SK-N-SH (cell line): ENCODE measurements at regions not wholly inside any gene's neighbourhood (a gene's known extent, or its start where the extent isn't known, plus 50 kb on each side); places are given as distances from the start of the nearest gene placed in this dataset.

ENCODE experiments used
- CTCF ChIA-PET: fragments of 300-600, 350-600 bp; formaldehyde crosslinking; extraction: SDS; loops from one replicate; lab custom pipeline; 2021; lab: Yijun Ruan, JAX
- POLR2A ChIA-PET: fragments of 350-600 bp; sonication (Branson Sonifier 250); formaldehyde crosslinking; extraction: SDS; loops from one replicate; lab custom pipeline; 2020; ENCODE audit warnings: antibody characterized with exemption, inconsistent platforms; lab: Yijun Ruan, JAX
- DNase-seq: peaks from one replicate; pipeline ENCODE4 v3.0.0; 2012
- H2AFZ ChIP-seq: fragments of 200-600 bp; sonication (generic); 2 replicates; pipeline ENCODE4 v1.8.1; 2016; ENCODE audit warnings: antibody characterized with exemption, mild to moderate bottlenecking, low read depth
- H3F3A ChIP-seq: fragments of 200-600 bp; sonication (generic); replicated peaks from 2 replicates; pipeline ENCODE3; 2016; ENCODE audit warnings: antibody characterized with exemption, mild to moderate bottlenecking; ENCODE audit not compliant: insufficient read depth
- H3K27ac ChIP-seq, 2 experiments: fragments of 200-500 bp in 1 of 2; fragments of 200-600 bp in 1 of 2; sonication (Bioruptor generic) in 1 of 2; sonication (generic), shearing (Covaris generic) in 1 of 2; 2 replicates each; pipeline versions ENCODE4 v1.5.1 to v1.6.1; 2014 to 2016; ENCODE audit warnings: low read depth in 2 of 2, inconsistent platforms in 1 of 2, low read length in 1 of 2, mild to moderate bottlenecking in 1 of 2, mixed read lengths in 1 of 2
- H3K27me3 ChIP-seq: fragments of 200-600 bp; sonication (generic), shearing (Covaris generic); 2 replicates; pipeline ENCODE4 v1.6.1; 2016; ENCODE audit warnings: mixed run types; ENCODE audit not compliant: insufficient read depth
- H3K36me3 ChIP-seq, 2 experiments: fragments of 200-500 bp in 1 of 2; fragments of 200-600 bp in 1 of 2; sonication (Bioruptor generic) in 1 of 2; sonication (generic) in 1 of 2; replicated peaks in 1 of 2; 2 replicates each; pipeline versions ENCODE3 to v1.5.1; 2014 to 2016; ENCODE audit warnings: low read length in 1 of 2, mild to moderate bottlenecking in 1 of 2; ENCODE audit not compliant: insufficient read depth in 2 of 2, control insufficient read depth in 1 of 2
- H3K4me1 ChIP-seq, 2 experiments: fragments of 200-500 bp in 1 of 2; fragments of 200-600 bp in 1 of 2; sonication (Bioruptor generic) in 1 of 2; sonication (generic), shearing (Covaris generic) in 1 of 2; 2 replicates each; pipeline versions ENCODE4 v1.5.1 to v1.6.1; 2014 to 2016; ENCODE audit warnings: low read depth in 1 of 2, low read length in 1 of 2, mixed run types in 1 of 2; ENCODE audit not compliant: insufficient read depth in 2 of 2, control insufficient read depth in 1 of 2
- H3K4me2 ChIP-seq: fragments of 200-600 bp; sonication (generic), shearing (Covaris generic); 2 replicates; pipeline ENCODE4 v1.6.1; 2017; ENCODE audit warnings: mixed run types
- H3K4me3 ChIP-seq, 2 experiments: fragments of 200-500 bp in 1 of 2; fragments of 200-600 bp in 1 of 2; sonication (Bioruptor generic) in 1 of 2; sonication (generic), shearing (Covaris generic) in 1 of 2; 2 replicates each; pipeline versions ENCODE4 v1.5.1 to v1.8.1; 2014 to 2016; ENCODE audit warnings: low read depth in 2 of 2, inconsistent platforms in 1 of 2, low read length in 1 of 2, mild to moderate bottlenecking in 1 of 2, mixed read lengths in 1 of 2, moderate library complexity in 1 of 2
- H3K79me2 ChIP-seq: fragments of 200-600 bp; sonication (generic); 2 replicates; pipeline ENCODE4 v1.8.1; 2017; ENCODE audit warnings: mild to moderate bottlenecking; ENCODE audit not compliant: insufficient read depth
- H3K9ac ChIP-seq: fragments of 200-600 bp; sonication (generic); 2 replicates; pipeline ENCODE4 v1.6.1; 2017; ENCODE audit warnings: mixed run types
- H3K9me2 ChIP-seq: fragments of 200-600 bp; sonication (generic); 2 replicates; pipeline ENCODE4 v1.6.1; 2017; ENCODE audit warnings: mixed run types
- H3K9me3 ChIP-seq: fragments of 200-600 bp; sonication (generic); 2 replicates; pipeline ENCODE4 v1.6.1; 2017; ENCODE audit warnings: mixed run types, mild to moderate bottlenecking, moderate library complexity
- H4K20me1 ChIP-seq: fragments of 200-600 bp; sonication (generic); 2 replicates; pipeline ENCODE4 v1.6.1; 2017; ENCODE audit warnings: mild to moderate bottlenecking, mixed run types; ENCODE audit not compliant: insufficient read depth
- CHD2 ChIP-seq: fragments of 150-350 bp; IDR thresholded peaks from 2 replicates; pipeline ENCODE4 v1.6.1; 2018; ENCODE audit warnings: low read length; ENCODE audit not compliant: partially characterized antibody
- CTCF ChIP-seq: fragments of 200-600 bp; sonication (generic); IDR thresholded peaks from 2 replicates; pipeline ENCODE4 v1.6.1; 2017; ENCODE audit warnings: antibody characterized with exemption, mild to moderate bottlenecking, moderate library complexity
- ELF1 ChIP-seq: IDR thresholded peaks from 2 replicates; pipeline ENCODE4 v1.4.0; 2012
- EP300 ChIP-seq, 2 experiments: IDR thresholded peaks; 2 replicates each; pipeline versions ENCODE4 v1.4.0 to v1.6.1; 2012; ENCODE audit warnings: borderline replicate concordance in 1 of 2, low read depth in 1 of 2, low read length in 1 of 2
- EZH2phosphoT487 ChIP-seq: fragments of 200-600 bp; sonication (generic); IDR thresholded peaks from 2 replicates; pipeline ENCODE4 v1.6.1; 2017; ENCODE audit warnings: low read depth, mixed run types, mild to moderate bottlenecking, antibody characterized with exemption, moderate library complexity, borderline replicate concordance
- FOSL2 ChIP-seq: IDR thresholded peaks from 2 replicates; pipeline ENCODE4 v1.4.0; 2012; ENCODE audit warnings: low read depth, mild to moderate bottlenecking, moderate library complexity, borderline replicate concordance
- FOXJ3 ChIP-seq: sonication (generic); formaldehyde crosslinking; IDR thresholded peaks from 2 replicates; pipeline ENCODE4 v1.5.1; 2020; ENCODE audit warnings: mild to moderate bottlenecking, missing genetic modification reagents
- FOXM1 ChIP-seq: IDR thresholded peaks from 2 replicates; pipeline ENCODE4 v1.4.0; 2012; ENCODE audit warnings: low read depth, mild to moderate bottlenecking
- GABPA ChIP-seq: IDR thresholded peaks from 2 replicates; pipeline ENCODE4 v1.4.0; 2012; ENCODE audit warnings: low read depth, mild to moderate bottlenecking
- GATA2 ChIP-seq: sonication (generic); formaldehyde crosslinking; IDR thresholded peaks from 2 replicates; pipeline ENCODE4 v1.5.0; 2020; ENCODE audit warnings: mild to moderate bottlenecking, missing genetic modification reagents
- IRF3 ChIP-seq: fragments of 150-350 bp; IDR thresholded peaks from 2 replicates; pipeline ENCODE4 v1.6.1; 2016; ENCODE audit warnings: mild to moderate bottlenecking, low read depth, low read length
- JUND ChIP-seq: IDR thresholded peaks from 2 replicates; pipeline ENCODE4 v1.4.0; 2012
- MXI1 ChIP-seq: IDR thresholded peaks from 2 replicates; pipeline ENCODE4 v1.6.1; 2012; ENCODE audit warnings: mild to moderate bottlenecking, low read depth, low read length, improper control_type of control experiment
- NFIC ChIP-seq: IDR thresholded peaks from 2 replicates; pipeline ENCODE4 v1.4.0; 2012; ENCODE audit warnings: borderline replicate concordance
- SMC3 ChIP-seq: IDR thresholded peaks from 2 replicates; pipeline ENCODE4 v1.6.1; 2012; ENCODE audit warnings: low read depth, low read length, improper control_type of control experiment
- YY1 ChIP-seq: IDR thresholded peaks from 2 replicates; pipeline ENCODE4 v1.4.0; 2012; ENCODE audit warnings: low read depth, mild to moderate bottlenecking
- ZBTB33 ChIP-seq: IDR thresholded peaks from 2 replicates; pipeline ENCODE4 v1.4.0; 2012; ENCODE audit warnings: low read depth, borderline replicate concordance
- WGBS: methylation state at CpG from one replicate; pipeline ENCODE4 v1.1.6; 2017; ENCODE audit warnings: low lambda C conversion rate; 5-methylcytosine and 5-hydroxymethylcytosine counted together

- no peaks in the 10 kb centered on the region for H3K36me3 ChIP-seq
- H3K9me3 ChIP-seq, result no peaks in the 10 kb centered on the region
- ChIA-PET CTCF (interaction anchor here (0.6 kb wide), 1 partner anchor 1398 kb away, joined by 3 read pairs; no protein-coding TSS in a partner anchor), POLR2A (no interaction called here)
- no peaks in the 10 kb centered on the region; a peak in 1 of 4 replicates for H3K4me1 ChIP-seq
- H4K20me1 ChIP-seq, result no peaks in the 10 kb centered on the region
- no peak overlapping the region for H2AFZ ChIP-seq
- TF ChIP-seq ELF1 (no peak), ZBTB33 (no peak), YY1 (no peak), SMC3 (no peak), EP300 (IDR thresholded peaks at IDR 0.05; ENCODE audit: borderline replicate concordance in 1 of 2, low read depth in 1 of 2, low read length in 1 of 2) (no peak), GATA2 (no peak), FOXM1 (no peak), GABPA (no peak), CTCF (no peak), CHD2 (no peak), MXI1 (no peak), NFIC (no peak), JUND (no peak), FOXJ3 (CRISPR knock-in tag) (no peak), FOSL2 (no peak), EZH2phosphoT487 (no peak), IRF3 (no peak)
- H3K4me2 ChIP-seq, result no peak overlapping the region
- H3K27ac ChIP-seq, result no peak overlapping the region
- H3F3A ChIP-seq, result no peaks in the 10 kb centered on the region
- H3K79me2 ChIP-seq, result no peaks in the 10 kb centered on the region
- DNase-seq, result no peak
- no peaks in the 10 kb centered on the region for H3K27me3 ChIP-seq
- H3K4me3 ChIP-seq, result no peak overlapping the region
- 21% methylated on average over 5 of the region's 5 CpGs for WGBS
- H3K9me2 ChIP-seq, result no peaks in the 10 kb centered on the region
- no peak overlapping the region for H3K9ac ChIP-seq
These were observed 678.3 kb upstream of the EEF2KMT start for GRCh38 chr16:5775916-5776315.
